SK-N-SH (cell line): ENCODE measurements at regions not wholly inside any gene's neighbourhood (a gene's known extent, or its start where the extent isn't known, plus 50 kb on each side); places are given as distances from the start of the nearest gene placed in this dataset.

Experiments
- CTCF ChIA-PET: fragments of 300-600, 350-600 bp; formaldehyde crosslinking; extraction: SDS; loops from one replicate; lab custom pipeline; 2021; lab: Yijun Ruan, JAX
- POLR2A ChIA-PET: fragments of 350-600 bp; sonication (Branson Sonifier 250); formaldehyde crosslinking; extraction: SDS; loops from one replicate; lab custom pipeline; 2020; ENCODE audit warnings: antibody characterized with exemption, inconsistent platforms; lab: Yijun Ruan, JAX
- DNase-seq: peaks from one replicate; pipeline ENCODE4 v3.0.0; 2012
- H2AFZ ChIP-seq: fragments of 200-600 bp; sonication (generic); 2 replicates; pipeline ENCODE4 v1.8.1; 2016; ENCODE audit warnings: antibody characterized with exemption, mild to moderate bottlenecking, low read depth
- H3F3A ChIP-seq: fragments of 200-600 bp; sonication (generic); replicated peaks from 2 replicates; pipeline ENCODE3; 2016; ENCODE audit warnings: antibody characterized with exemption, mild to moderate bottlenecking; ENCODE audit not compliant: insufficient read depth
- H3K27ac ChIP-seq, 2 experiments: fragments of 200-500 bp in 1 of 2; fragments of 200-600 bp in 1 of 2; sonication (Bioruptor generic) in 1 of 2; sonication (generic), shearing (Covaris generic) in 1 of 2; 2 replicates each; pipeline versions ENCODE4 v1.5.1 to v1.6.1; 2014 to 2016; ENCODE audit warnings: low read depth in 2 of 2, inconsistent platforms in 1 of 2, low read length in 1 of 2, mild to moderate bottlenecking in 1 of 2, mixed read lengths in 1 of 2
- H3K27me3 ChIP-seq: fragments of 200-600 bp; sonication (generic), shearing (Covaris generic); 2 replicates; pipeline ENCODE4 v1.6.1; 2016; ENCODE audit warnings: mixed run types; ENCODE audit not compliant: insufficient read depth
- H3K36me3 ChIP-seq, 2 experiments: fragments of 200-500 bp in 1 of 2; fragments of 200-600 bp in 1 of 2; sonication (Bioruptor generic) in 1 of 2; sonication (generic) in 1 of 2; replicated peaks in 1 of 2; 2 replicates each; pipeline versions ENCODE3 to v1.5.1; 2014 to 2016; ENCODE audit warnings: low read length in 1 of 2, mild to moderate bottlenecking in 1 of 2; ENCODE audit not compliant: insufficient read depth in 2 of 2, control insufficient read depth in 1 of 2
- H3K4me1 ChIP-seq, 2 experiments: fragments of 200-500 bp in 1 of 2; fragments of 200-600 bp in 1 of 2; sonication (Bioruptor generic) in 1 of 2; sonication (generic), shearing (Covaris generic) in 1 of 2; 2 replicates each; pipeline versions ENCODE4 v1.5.1 to v1.6.1; 2014 to 2016; ENCODE audit warnings: low read depth in 1 of 2, low read length in 1 of 2, mixed run types in 1 of 2; ENCODE audit not compliant: insufficient read depth in 2 of 2, control insufficient read depth in 1 of 2
- H3K4me2 ChIP-seq: fragments of 200-600 bp; sonication (generic), shearing (Covaris generic); 2 replicates; pipeline ENCODE4 v1.6.1; 2017; ENCODE audit warnings: mixed run types
- H3K4me3 ChIP-seq, 2 experiments: fragments of 200-500 bp in 1 of 2; fragments of 200-600 bp in 1 of 2; sonication (Bioruptor generic) in 1 of 2; sonication (generic), shearing (Covaris generic) in 1 of 2; 2 replicates each; pipeline versions ENCODE4 v1.5.1 to v1.8.1; 2014 to 2016; ENCODE audit warnings: low read depth in 2 of 2, inconsistent platforms in 1 of 2, low read length in 1 of 2, mild to moderate bottlenecking in 1 of 2, mixed read lengths in 1 of 2, moderate library complexity in 1 of 2
- H3K79me2 ChIP-seq: fragments of 200-600 bp; sonication (generic); 2 replicates; pipeline ENCODE4 v1.8.1; 2017; ENCODE audit warnings: mild to moderate bottlenecking; ENCODE audit not compliant: insufficient read depth
- H3K9ac ChIP-seq: fragments of 200-600 bp; sonication (generic); 2 replicates; pipeline ENCODE4 v1.6.1; 2017; ENCODE audit warnings: mixed run types
- H3K9me2 ChIP-seq: fragments of 200-600 bp; sonication (generic); 2 replicates; pipeline ENCODE4 v1.6.1; 2017; ENCODE audit warnings: mixed run types
- H3K9me3 ChIP-seq: fragments of 200-600 bp; sonication (generic); 2 replicates; pipeline ENCODE4 v1.6.1; 2017; ENCODE audit warnings: mixed run types, mild to moderate bottlenecking, moderate library complexity
- H4K20me1 ChIP-seq: fragments of 200-600 bp; sonication (generic); 2 replicates; pipeline ENCODE4 v1.6.1; 2017; ENCODE audit warnings: mild to moderate bottlenecking, mixed run types; ENCODE audit not compliant: insufficient read depth
- ELF1 ChIP-seq: IDR thresholded peaks from 2 replicates; pipeline ENCODE4 v1.4.0; 2012
- EP300 ChIP-seq, 2 experiments: IDR thresholded peaks; 2 replicates each; pipeline versions ENCODE4 v1.4.0 to v1.6.1; 2012; ENCODE audit warnings: borderline replicate concordance in 1 of 2, low read depth in 1 of 2, low read length in 1 of 2
- FOXJ3 ChIP-seq: sonication (generic); formaldehyde crosslinking; IDR thresholded peaks from 2 replicates; pipeline ENCODE4 v1.5.1; 2020; ENCODE audit warnings: mild to moderate bottlenecking, missing genetic modification reagents
- FOXM1 ChIP-seq: IDR thresholded peaks from 2 replicates; pipeline ENCODE4 v1.4.0; 2012; ENCODE audit warnings: low read depth, mild to moderate bottlenecking
- GATA2 ChIP-seq: sonication (generic); formaldehyde crosslinking; IDR thresholded peaks from 2 replicates; pipeline ENCODE4 v1.5.0; 2020; ENCODE audit warnings: mild to moderate bottlenecking, missing genetic modification reagents
- MEF2A ChIP-seq: IDR thresholded peaks from 2 replicates; pipeline ENCODE4 v1.4.0; 2012; ENCODE audit warnings: low read depth, borderline replicate concordance
- MXI1 ChIP-seq: IDR thresholded peaks from 2 replicates; pipeline ENCODE4 v1.6.1; 2012; ENCODE audit warnings: mild to moderate bottlenecking, low read depth, low read length, improper control_type of control experiment
- PBX3 ChIP-seq: IDR thresholded peaks from 2 replicates; pipeline ENCODE4; 2012
- RAD21 ChIP-seq: IDR thresholded peaks from 2 replicates; pipeline ENCODE4 v1.6.1; 2012; ENCODE audit warnings: mild to moderate bottlenecking, low read length
- RCOR1 ChIP-seq: fragments of 150-350 bp; IDR thresholded peaks from 2 replicates; pipeline ENCODE4 v1.6.1; 2017; ENCODE audit warnings: antibody characterized with exemption, low read length
- RXRA ChIP-seq: IDR thresholded peaks from 2 replicates; pipeline ENCODE4 v1.4.0; 2012; ENCODE audit warnings: low read depth, mild to moderate bottlenecking, borderline replicate concordance
- SIN3A ChIP-seq: IDR thresholded peaks from 2 replicates; pipeline ENCODE4 v1.6.1; 2012; ENCODE audit warnings: low read depth, mild to moderate bottlenecking, low read length, moderate library complexity, borderline replicate concordance
- TAF1 ChIP-seq: IDR thresholded peaks from 2 replicates; pipeline ENCODE4 v1.6.1; 2012; ENCODE audit warnings: low read depth, mild to moderate bottlenecking, low read length, moderate library complexity, borderline replicate concordance
- TCF12 ChIP-seq: IDR thresholded peaks from 2 replicates; pipeline ENCODE4 v1.4.0; 2012
- WGBS: methylation state at CpG from one replicate; pipeline ENCODE4 v1.1.6; 2017; ENCODE audit warnings: low lambda C conversion rate; 5-methylcytosine and 5-hydroxymethylcytosine counted together
- TF ChIP-seq, protein P1 (sequence below): fragments of 150-350 bp; IDR thresholded peaks from 2 replicates; pipeline ENCODE4 v1.6.1; 2016; ENCODE audit warnings: mild to moderate bottlenecking, low read depth, low read length
- TF ChIP-seq, protein P2 (sequence below): IDR thresholded peaks from 2 replicates; pipeline ENCODE4 v1.4.0; 2012; ENCODE audit warnings: low read depth, borderline replicate concordance
- TF ChIP-seq, protein P3 (sequence below): IDR thresholded peaks from 2 replicates; pipeline ENCODE4 v1.4.0; 2012; ENCODE audit warnings: low read depth, borderline replicate concordance

DNA sequence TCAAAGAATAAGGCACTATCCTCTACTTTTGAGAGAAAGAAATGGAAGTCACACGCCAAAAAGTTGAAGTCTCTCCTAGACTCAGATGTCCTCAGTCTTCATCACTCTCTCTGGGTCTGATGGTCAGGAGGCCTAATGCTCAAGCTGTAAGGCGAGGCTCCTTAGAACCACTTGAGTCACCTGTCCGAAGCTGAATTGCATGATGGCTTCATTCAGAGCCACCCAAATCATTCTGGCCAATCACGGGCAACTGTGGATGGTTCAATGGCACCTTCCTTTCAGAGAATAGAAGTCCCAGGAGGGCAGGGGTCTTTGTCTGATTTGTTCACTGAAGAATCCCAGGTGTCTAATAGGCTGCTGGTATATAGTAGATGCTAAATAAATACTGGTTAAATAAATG lies 63.9 kb upstream of the SMOX start:
- H3K4me2 ChIP-seq, result no peak overlapping the region
- H3K4me1 ChIP-seq, result peaks cover 13 to 18% of the 10 kb centered on the region in 2 experiments; a peak in 3 of 4 replicates
- H3K9me2 ChIP-seq, result no peaks in the 10 kb centered on the region
- no peaks in the 10 kb centered on the region for H4K20me1 ChIP-seq
- peaks cover 13% of the 10 kb centered on the region for H3F3A ChIP-seq
- no peaks in the 10 kb centered on the region for H3K79me2 ChIP-seq
- ChIA-PET POLR2A (interaction anchor here (0.9 to 1.3 kb wide), 3 partner anchors 8 to 264 kb away, joined by 3 to 6 read pairs (median 5); partner anchors contain the start of gene AP5S1), CTCF (interaction anchor here (0.6 to 9.5 kb wide), 42 partner anchors 8 to 1042 kb away, joined by 3 to 82 read pairs (median 4); partner anchors contain the start of genes CDS2, PANK2, RNF24 and SPEF1)
- H3K4me3 ChIP-seq, result no peak overlapping the region
- H3K9me3 ChIP-seq, result no peaks in the 10 kb centered on the region
- no peak for DNase-seq
- H3K27ac ChIP-seq, result peak overlapping the region in 1 of 2 experiments; percentile 77; a peak in 1 of 4 replicates
- H2AFZ ChIP-seq, result no peak overlapping the region
- H3K36me3 ChIP-seq, result no peaks in the 10 kb centered on the region
- no peaks in the 10 kb centered on the region for H3K27me3 ChIP-seq
- WGBS, result 67% methylated on average over 3 of the region's 4 CpGs
- TF ChIP-seq, protein P1, sequence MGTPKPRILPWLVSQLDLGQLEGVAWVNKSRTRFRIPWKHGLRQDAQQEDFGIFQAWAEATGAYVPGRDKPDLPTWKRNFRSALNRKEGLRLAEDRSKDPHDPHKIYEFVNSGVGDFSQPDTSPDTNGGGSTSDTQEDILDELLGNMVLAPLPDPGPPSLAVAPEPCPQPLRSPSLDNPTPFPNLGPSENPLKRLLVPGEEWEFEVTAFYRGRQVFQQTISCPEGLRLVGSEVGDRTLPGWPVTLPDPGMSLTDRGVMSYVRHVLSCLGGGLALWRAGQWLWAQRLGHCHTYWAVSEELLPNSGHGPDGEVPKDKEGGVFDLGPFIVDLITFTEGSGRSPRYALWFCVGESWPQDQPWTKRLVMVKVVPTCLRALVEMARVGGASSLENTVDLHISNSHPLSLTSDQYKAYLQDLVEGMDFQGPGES, result no peak
- TF ChIP-seq FOXJ3 (CRISPR knock-in tag) (no peak), RCOR1 (no peak), TAF1 (no peak), ELF1 (no peak), EP300 (IDR thresholded peaks at IDR 0.05; ENCODE audit: borderline replicate concordance in 1 of 2, low read depth in 1 of 2, low read length in 1 of 2) (no peak), FOXM1 (no peak), MEF2A (no peak), MXI1 (no peak), SIN3A (no peak), RAD21 (no peak), GATA2 (no peak), TCF12 (no peak), RXRA (no peak), PBX3 (no peak)
- TF ChIP-seq, protein P2, sequence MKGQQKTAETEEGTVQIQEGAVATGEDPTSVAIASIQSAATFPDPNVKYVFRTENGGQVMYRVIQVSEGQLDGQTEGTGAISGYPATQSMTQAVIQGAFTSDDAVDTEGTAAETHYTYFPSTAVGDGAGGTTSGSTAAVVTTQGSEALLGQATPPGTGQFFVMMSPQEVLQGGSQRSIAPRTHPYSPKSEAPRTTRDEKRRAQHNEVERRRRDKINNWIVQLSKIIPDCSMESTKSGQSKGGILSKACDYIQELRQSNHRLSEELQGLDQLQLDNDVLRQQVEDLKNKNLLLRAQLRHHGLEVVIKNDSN, result no peak
- TF ChIP-seq, protein P3, sequence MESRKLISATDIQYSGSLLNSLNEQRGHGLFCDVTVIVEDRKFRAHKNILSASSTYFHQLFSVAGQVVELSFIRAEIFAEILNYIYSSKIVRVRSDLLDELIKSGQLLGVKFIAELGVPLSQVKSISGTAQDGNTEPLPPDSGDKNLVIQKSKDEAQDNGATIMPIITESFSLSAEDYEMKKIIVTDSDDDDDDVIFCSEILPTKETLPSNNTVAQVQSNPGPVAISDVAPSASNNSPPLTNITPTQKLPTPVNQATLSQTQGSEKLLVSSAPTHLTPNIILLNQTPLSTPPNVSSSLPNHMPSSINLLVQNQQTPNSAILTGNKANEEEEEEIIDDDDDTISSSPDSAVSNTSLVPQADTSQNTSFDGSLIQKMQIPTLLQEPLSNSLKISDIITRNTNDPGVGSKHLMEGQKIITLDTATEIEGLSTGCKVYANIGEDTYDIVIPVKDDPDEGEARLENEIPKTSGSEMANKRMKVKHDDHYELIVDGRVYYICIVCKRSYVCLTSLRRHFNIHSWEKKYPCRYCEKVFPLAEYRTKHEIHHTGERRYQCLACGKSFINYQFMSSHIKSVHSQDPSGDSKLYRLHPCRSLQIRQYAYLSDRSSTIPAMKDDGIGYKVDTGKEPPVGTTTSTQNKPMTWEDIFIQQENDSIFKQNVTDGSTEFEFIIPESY, result no peak
- TF ChIP-seq, all 33 proteins: peak for 0
- H3K9ac ChIP-seq, result no peak overlapping the region; the same call in 1 of the 2 replicates
